ENCODE measurements at regions not wholly inside any gene's neighbourhood (a gene's known extent, or its start where the extent isn't known, plus 50 kb on each side); places are given as distances from the start of the nearest gene placed in this dataset.

- FAIRE-seq: no peak
- Histone ChIP-seq H3K27me3 (ENCODE audit: control insufficient read depth in 2 of 2, insufficient read depth in 2 of 2, low read length in 2 of 2) (no peaks in the 10 kb centered on the region), H3K9ac (replicated peaks; ENCODE audit: extremely low read depth, insufficient read depth, low read length) (no peak overlapping the region), H3K4me3 (replicated peaks in 1 of 3; ENCODE audit: insufficient read depth in 1 of 3, low read depth in 1 of 3, low read length in 3 of 3) (no peak overlapping the region), H3K27ac (ENCODE audit: insufficient read depth, low read depth, low read length) (no peak overlapping the region), H2AFZ (ENCODE audit: low read depth, low read length) (no peak overlapping the region), H3K36me3 (ENCODE audit: control insufficient read depth in 2 of 2, extremely low read depth in 1 of 2, insufficient read depth in 2 of 2, low read length in 2 of 2) (no peaks in the 10 kb centered on the region), H3K9me1 (replicated peaks; ENCODE audit: control insufficient read depth, extremely low read depth, insufficient read depth, low read length) (no peaks in the 10 kb centered on the region), H3K4me1 (ENCODE audit: control insufficient read depth, extremely low read depth, insufficient read depth, low read length) (no peaks in the 10 kb centered on the region), H4K20me1 (replicated peaks; ENCODE audit: control insufficient read depth, extremely low read depth, insufficient read depth, low read length) (no peaks in the 10 kb centered on the region), H3K4me2 (ENCODE audit: insufficient read depth, low read length) (no peak overlapping the region), H3K79me2 (ENCODE audit: control insufficient read depth, insufficient read depth, low read length) (no peaks in the 10 kb centered on the region), H3K9me3 (replicated peaks; ENCODE audit: control insufficient read depth, insufficient read depth, low read length) (no peaks in the 10 kb centered on the region)
- POLR2A ChIA-PET: no interaction called here
- TF ChIP-seq CTCF (IDR thresholded peaks at IDR 0.05; ENCODE audit: extremely low read depth in 1 of 2, insufficient read depth in 1 of 2, low read depth in 1 of 2, low read length in 2 of 2) (peak in 1 of 2 donors; percentile 2), POLR2A (IDR thresholded peaks at IDR 0.05; ENCODE audit: low read depth, low read length) (no peak)
- BruUV-seq (replicated peaks): no TSS peak
- no peak for DNase-seq (ENCODE audit: low read depth, low spot score)
- CTCF ChIA-PET: interaction anchor here (0.8 to 1.2 kb wide), 2 partner anchors 20 to 22 kb away, joined by 3 read pairs; no protein-coding TSS in a partner anchor
- intact Hi-C loops (cut with micrococcal nuclease): no loop called here
- dilution Hi-C loops (cut with MboI; ENCODE audit: extremely low pct_ligation_motif_present, low sequenced_read_pairs): no loop called here
Observed at GRCh38 chr13:63455938-63456337, 2040.3 kb upstream of the PCDH20 start.

- no peak for FAIRE-seq
- no peak overlapping the region for H3K9ac ChIP-seq (replicated peaks; ENCODE audit: extremely low read depth, insufficient read depth, low read length)
Observed at GRCh38 chr13:63449550-63449949, 2033.9 kb upstream of the PCDH20 start.

More at GRCh38 chr13:63449550-63449949, 2033.9 kb upstream of the PCDH20 start:
- H3K4me1 ChIP-seq (ENCODE audit: control insufficient read depth, extremely low read depth, insufficient read depth, low read length): no peaks in the 10 kb centered on the region
- TF ChIP-seq POLR2AphosphoS5 (IDR thresholded peaks at IDR 0.05; ENCODE audit: insufficient read depth, low read depth, low read length): no peak
- no peak for TF ChIP-seq MYC (IDR thresholded peaks at IDR 0.05; ENCODE audit: low read depth, low read length)
- no peak for TF ChIP-seq GATA2 (IDR thresholded peaks at IDR 0.05; ENCODE audit: insufficient read depth, insufficient read length, low read depth, low read length)
- TF ChIP-seq JUN (IDR thresholded peaks at IDR 0.05; ENCODE audit: borderline replicate concordance, insufficient read depth, insufficient read length, low read depth): no peak
- TF ChIP-seq POLR2A (IDR thresholded peaks at IDR 0.05; ENCODE audit: low read depth, low read length): no peak
- TF ChIP-seq FOS (IDR thresholded peaks at IDR 0.05; ENCODE audit: borderline replicate concordance, insufficient read depth, low read length): no peak
- no peak for TF ChIP-seq MAX (IDR thresholded peaks at IDR 0.05; ENCODE audit: insufficient read depth, insufficient read length)
- TF ChIP-seq EZH2 (IDR thresholded peaks at IDR 0.05; ENCODE audit: borderline replicate concordance, low read depth, low read length, severe bottlenecking): no peak
- no peak for TF ChIP-seq CTCF (IDR thresholded peaks at IDR 0.05; ENCODE audit: extremely low read depth in 1 of 2, insufficient read depth in 1 of 2, low read depth in 1 of 2, low read length in 2 of 2)
- H3K79me2 ChIP-seq (ENCODE audit: control insufficient read depth, insufficient read depth, low read length): no peaks in the 10 kb centered on the region
- no peaks in the 10 kb centered on the region for H3K9me3 ChIP-seq (replicated peaks; ENCODE audit: control insufficient read depth, insufficient read depth, low read length)
- H4K20me1 ChIP-seq (replicated peaks; ENCODE audit: control insufficient read depth, extremely low read depth, insufficient read depth, low read length): no peaks in the 10 kb centered on the region
- no peaks in the 10 kb centered on the region for H3K27me3 ChIP-seq (ENCODE audit: control insufficient read depth in 2 of 2, insufficient read depth in 2 of 2, low read length in 2 of 2)
- BruUV-seq (replicated peaks): no TSS peak
- no peak overlapping the region for H3K4me2 ChIP-seq (ENCODE audit: insufficient read depth, low read length)
- H3K9me1 ChIP-seq (replicated peaks; ENCODE audit: control insufficient read depth, extremely low read depth, insufficient read depth, low read length): no peaks in the 10 kb centered on the region
- no peaks in the 10 kb centered on the region for H3K36me3 ChIP-seq (ENCODE audit: control insufficient read depth in 2 of 2, extremely low read depth in 1 of 2, insufficient read depth in 2 of 2, low read length in 2 of 2)
- no peak overlapping the region for H3K27ac ChIP-seq (ENCODE audit: insufficient read depth, low read depth, low read length)
- DNase-seq (ENCODE audit: low read depth, low spot score): peak; percentile 3
- POLR2A ChIA-PET: no interaction called here
- dilution Hi-C loops (cut with MboI; ENCODE audit: extremely low pct_ligation_motif_present, low sequenced_read_pairs): no loop called here
- intact Hi-C loops (cut with micrococcal nuclease): no loop called here
- H2AFZ ChIP-seq (ENCODE audit: low read depth, low read length): no peak overlapping the region
- H3K4me3 ChIP-seq (replicated peaks in 1 of 3; ENCODE audit: insufficient read depth in 1 of 3, low read depth in 1 of 3, low read length in 3 of 3): no peak overlapping the region
- CTCF ChIA-PET: no interaction called here

Measured in endothelial cell of umbilical vein (primary cell).